GM19372 (cell line): ENCODE measurements at regions not wholly inside any gene's neighbourhood (a gene's known extent, or its start where the extent isn't known, plus 50 kb on each side); places are given as distances from the start of the nearest gene placed in this dataset.
"Not testable (repeated sequence)": the region's sequence is repeated elsewhere in the genome, so short reads cannot be mapped to it uniquely, and the experiment has no call there.

Source experiments
- ATAC-seq: cut with Tn5 transposase; IDR thresholded peaks from one replicate; pipeline ENCODE4 v1.9.1; 2021; ENCODE audit warnings: mild to moderate bottlenecking, low read depth, moderate library complexity; ENCODE audit not compliant: unreplicated experiment

DNA sequence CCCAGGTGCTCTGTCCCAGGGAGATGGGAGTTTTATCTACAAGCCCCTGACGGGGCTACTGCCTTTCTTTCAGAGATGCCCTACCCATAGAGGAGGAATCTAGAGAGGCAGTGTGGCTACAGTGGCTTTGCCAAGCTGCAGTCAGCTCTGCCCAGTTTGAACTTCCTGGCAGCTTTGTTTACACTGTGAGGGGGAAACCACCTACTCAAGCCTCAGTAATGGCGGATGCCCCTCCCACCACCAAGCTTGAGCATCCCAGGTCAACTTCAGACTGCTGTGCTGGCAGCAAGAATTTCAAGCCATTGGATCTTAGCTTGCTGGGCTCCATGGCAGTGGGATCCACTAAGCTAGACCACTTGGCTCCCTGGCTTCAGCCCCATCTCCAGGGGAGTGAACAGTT is 53.1 kb upstream of the TMEM252 start:
- not testable (repeated sequence) for ATAC-seq

DNA sequence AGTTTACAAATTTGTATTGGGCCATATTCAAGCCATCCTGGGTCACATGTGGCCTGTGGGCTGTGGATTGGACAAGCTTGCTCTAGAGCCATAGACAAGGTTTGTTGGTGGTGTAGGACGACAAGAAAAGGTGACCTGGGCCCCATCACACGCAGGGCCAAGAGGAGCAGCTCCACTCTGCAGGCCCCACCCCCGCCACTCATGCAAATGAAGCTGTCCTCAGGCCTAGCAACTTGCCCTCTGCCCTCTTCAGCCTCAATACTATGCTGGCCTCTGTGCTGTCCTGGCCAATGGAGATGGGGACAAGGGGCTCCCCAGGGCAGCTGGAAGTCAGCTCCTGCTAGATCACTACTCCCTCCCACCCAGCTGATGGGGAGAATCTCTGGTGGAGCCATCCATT is 55.2 kb upstream of the TMEM252 start:
- ATAC-seq, result no peak

- ATAC-seq, result no peak
These were observed 56.8 kb upstream of the TMEM252 start for GRCh38 chr9:68597362-68597997.

DNA sequence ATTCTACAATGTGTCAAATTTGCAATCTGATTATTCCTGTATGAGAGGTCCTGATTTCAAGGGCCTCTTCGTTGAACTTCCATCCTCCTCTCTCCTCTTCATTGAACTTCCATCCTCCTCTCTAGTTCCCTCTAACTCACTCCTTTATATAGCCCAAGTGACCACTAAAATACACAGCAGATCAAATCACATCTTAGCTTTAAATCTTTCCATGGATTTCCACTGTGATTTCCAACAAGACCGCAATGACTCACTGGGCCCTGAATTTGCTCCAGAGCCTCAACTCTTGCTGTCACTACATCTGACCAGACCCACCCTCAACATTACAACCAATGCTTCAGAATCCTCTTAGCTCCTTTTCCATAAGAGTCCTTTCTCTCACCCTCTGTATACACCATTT is 59.1 kb upstream of the TMEM252 start:
- no peak for ATAC-seq

- ATAC-seq, result no peak
These were observed 60.4 kb upstream of the TMEM252 start for GRCh38 chr9:68601081-68601480.

- ATAC-seq, result no peak
These were observed 62.7 kb upstream of the TMEM252 start for GRCh38 chr9:68603371-68603770.

- ATAC-seq, result no peak
These were observed 68.1 kb upstream of the TMEM252 start for GRCh38 chr9:68608763-68609162.

DNA sequence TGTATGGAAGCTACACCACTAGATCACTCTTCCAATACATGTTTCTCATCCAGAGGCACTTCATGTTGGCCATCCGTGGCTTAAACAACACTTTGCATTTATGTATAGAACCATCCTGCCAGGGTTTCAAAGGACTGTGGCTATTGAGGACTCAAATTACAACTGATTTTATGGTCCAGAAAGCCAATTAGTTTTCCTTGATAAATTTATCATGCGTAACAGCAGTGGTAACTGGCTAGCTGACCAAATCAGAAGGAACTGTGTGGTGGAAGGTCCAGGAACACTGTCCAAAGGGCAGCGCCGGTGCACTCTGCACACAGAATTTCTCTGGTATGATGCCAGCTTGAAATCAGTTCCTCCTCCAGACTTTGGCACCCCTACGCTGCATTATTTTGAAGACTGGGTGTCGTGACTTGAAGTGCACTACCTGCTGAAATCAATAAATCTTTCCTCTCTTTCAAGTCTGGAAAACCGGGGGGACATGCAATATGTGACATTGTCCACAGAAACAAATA is 69.3 kb upstream of the TMEM252 start:
- no peak for ATAC-seq

- ATAC-seq, result no peak
These were observed 73.4 kb upstream of the TMEM252 start for GRCh38 chr9:68614121-68614520.

GRCh38 chr9:68617011-68617410 is 76.3 kb upstream of the TMEM252 start:
- ATAC-seq, result not testable (repeated sequence)

DNA sequence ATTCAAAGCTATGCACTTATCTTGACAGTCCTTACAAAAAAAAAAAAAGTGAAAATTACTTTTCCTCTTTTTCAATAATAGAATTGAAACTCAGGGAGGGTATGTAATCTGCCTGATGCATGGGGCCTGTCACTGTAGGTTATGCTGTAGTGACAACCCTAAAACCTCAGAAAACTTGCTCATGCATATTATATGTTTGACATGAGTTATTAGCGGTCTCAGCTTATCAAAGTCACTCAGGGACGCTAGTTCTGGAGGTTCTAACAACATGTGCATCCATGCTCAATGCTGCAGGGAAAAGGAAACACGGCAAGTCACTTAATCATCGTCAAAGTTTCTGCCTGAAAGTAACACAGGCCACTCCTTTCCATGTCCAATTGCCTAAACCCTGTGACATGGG is 78.4 kb upstream of the TMEM252 start:
- ATAC-seq, result no peak

GRCh38 chr9:68619636-68620035 is 79.0 kb upstream of the TMEM252 start:
- ATAC-seq, result no peak

DNA sequence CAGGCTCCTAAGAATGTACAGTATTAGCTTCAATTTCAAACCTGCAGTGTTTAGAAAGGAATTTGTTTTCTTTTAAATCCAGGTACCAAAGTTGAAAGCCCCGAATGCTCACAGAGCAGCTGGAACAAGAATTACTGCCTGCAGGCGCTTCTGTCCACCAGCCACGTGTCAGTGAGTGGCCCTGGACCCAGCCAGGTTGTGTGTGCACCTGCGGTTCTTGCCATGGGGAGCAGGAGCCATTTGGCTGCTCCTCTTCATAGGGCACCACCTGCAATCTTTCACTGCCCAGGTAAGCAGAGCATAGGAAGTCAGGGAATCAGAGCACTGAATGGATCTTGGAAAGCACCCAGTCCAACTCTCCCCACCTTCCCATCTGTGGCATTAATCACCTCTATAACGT is 79.5 kb upstream of the PIP5K1B start:
- ATAC-seq, result no peak

GRCh38 chr9:68626526-68626925 is 78.5 kb upstream of the PIP5K1B start:
- no peak for ATAC-seq

- no peak for ATAC-seq
These were observed 77.9 kb upstream of the PIP5K1B start for GRCh38 chr9:68627104-68627503.

DNA sequence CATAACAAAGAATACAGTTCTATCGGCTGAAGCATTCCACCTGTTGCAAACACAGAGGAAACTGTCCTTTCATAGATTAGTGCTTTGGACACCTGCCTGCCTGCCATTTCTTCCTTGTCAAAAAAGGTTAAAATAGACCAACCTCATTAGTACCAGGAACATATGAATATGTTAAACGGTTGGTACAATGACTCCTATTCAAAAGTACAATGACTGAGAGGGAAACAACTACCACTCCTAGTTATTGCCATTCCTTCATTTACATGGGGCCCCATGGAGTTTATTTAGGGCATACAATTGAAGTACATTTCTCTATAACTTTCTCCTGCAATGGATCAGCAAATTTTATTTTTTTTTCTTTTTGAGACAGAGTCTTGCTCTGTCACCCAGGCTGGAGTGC is 77.4 kb upstream of the PIP5K1B start:
- no peak for ATAC-seq

DNA sequence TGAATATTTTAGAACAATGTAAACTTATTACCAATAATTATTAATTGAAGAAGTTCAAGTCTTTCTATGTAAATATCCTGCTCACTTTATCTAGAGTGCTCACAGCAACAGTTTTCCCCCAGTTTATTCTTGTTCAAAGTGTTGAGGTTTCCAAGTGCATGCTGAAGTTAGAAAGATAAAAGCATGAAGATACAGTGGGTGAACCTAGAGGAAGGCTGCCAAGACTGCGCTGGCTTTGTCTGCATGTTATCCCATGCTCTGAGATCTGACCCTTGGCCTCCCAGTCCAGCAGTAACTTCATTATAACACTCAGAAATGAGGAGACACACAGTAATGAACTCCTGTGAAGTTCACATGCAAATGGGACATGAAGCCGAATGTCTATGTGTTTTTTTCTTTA is 76.0 kb upstream of the PIP5K1B start:
- no peak for ATAC-seq

GRCh38 chr9:68631811-68632210 is 73.2 kb upstream of the PIP5K1B start:
- ATAC-seq, result no peak

DNA sequence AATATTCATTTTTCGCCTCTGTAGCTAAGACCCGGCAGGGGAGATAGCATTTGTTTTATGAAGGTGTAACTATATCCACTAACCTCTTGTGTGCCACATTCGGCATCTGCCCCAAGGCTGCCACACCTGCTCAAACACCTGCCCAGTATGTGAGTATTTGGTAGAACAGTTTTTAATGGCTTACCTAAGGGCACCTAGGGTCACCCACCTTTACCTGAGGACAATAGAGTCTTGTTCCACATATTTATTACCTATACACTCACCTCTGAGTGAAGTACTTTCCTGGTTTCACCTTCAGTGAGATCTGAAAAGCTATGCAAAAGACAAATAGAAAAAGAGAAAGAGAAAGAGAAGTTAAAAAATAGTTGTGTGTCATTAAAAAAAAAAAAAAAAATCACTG is 68.0 kb upstream of the PIP5K1B start:
- ATAC-seq, result no peak

DNA sequence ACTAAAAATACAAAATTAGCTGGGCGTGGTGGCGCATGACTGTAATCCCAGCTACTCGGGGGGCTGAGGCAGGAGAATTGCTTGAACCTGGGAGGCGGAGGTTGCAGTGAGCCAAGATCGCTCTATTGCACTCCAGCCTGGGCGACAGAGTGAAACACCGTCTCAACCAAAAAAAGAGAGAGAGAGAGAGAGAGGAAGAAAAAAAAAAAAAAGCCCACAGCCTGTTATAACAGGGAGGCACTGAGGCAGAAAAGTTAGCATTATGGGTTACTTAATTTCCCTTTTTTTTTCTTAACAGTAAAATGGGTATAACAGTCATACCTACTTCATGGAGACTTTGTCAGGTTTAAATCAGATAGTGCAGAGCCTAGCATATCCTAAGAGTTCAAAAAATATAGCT is 65.8 kb upstream of the PIP5K1B start:
- not testable (repeated sequence) for ATAC-seq

- ATAC-seq, result no peak
These were observed 64.5 kb upstream of the PIP5K1B start for GRCh38 chr9:68640421-68641089.
